GM18520 (cell line): ENCODE measurements at regions not wholly inside any gene's neighbourhood (a gene's known extent, or its start where the extent isn't known, plus 50 kb on each side); places are given as distances from the start of the nearest gene placed in this dataset.

Experiments
- ATAC-seq: cut with Tn5 transposase; IDR thresholded peaks from one replicate; pipeline ENCODE4 v1.9.1; 2021; ENCODE audit not compliant: unreplicated experiment

- no peak for ATAC-seq
Measured at GRCh38 chr2:12194968-12195367, 448.5 kb downstream of the LPIN1 start.

- no peak for ATAC-seq
Measured at GRCh38 chr2:12196495-12196894, 450.1 kb downstream of the LPIN1 start.

DNA sequence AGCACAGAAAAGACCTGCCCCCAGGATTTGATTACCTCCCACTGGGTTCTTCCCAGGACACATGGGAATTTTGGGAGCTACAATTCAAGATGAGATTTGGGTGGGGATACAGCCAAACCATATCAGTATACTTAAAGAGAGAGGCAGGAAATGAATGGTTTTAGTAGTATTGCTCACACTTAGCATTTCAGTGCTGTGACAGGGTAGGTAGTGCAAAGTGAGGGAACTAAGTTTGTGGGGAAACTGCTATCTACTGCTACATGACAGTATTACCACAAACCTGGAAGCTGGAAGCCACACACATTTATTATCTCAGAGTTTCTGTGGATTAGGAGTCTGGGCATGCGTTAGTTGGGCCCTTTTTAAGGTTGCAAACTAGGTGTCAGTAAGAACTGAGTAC, 450.7 kb downstream of the LPIN1 start:
- no peak for ATAC-seq

DNA sequence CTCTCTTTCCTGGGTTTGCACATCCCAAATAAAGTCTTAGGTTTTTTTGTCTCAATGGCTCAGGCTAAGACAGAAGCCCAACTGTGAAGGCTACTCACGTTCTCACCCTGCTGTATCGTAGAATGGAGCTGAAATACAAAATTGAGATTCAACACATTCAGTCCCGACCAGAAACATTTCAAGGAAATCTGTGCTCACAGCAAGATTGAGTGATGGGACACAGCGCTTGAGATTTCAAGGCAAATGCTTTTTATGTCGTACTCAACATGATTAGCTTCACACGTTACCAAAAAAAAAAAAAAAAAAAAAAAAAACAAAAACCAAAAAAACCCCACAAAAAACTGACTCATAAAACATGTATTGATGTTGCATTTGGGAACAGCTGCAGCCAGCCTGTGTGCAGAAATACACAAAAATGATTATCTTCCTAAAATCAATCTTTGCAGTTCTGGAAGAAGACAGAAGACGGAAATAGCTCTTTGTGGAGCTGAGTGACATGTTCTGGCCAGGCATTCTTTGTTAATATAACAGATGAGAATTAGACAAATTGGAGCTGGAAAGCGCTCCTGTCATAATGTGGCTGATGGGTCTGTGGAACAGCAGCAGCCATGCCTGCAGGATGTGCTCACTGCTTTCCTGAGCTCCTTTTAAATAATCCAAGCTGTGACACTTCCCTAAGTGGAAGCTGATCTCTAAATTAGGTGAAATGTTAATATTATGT, 453.2 kb downstream of the LPIN1 start:
- ATAC-seq: no peak

DNA sequence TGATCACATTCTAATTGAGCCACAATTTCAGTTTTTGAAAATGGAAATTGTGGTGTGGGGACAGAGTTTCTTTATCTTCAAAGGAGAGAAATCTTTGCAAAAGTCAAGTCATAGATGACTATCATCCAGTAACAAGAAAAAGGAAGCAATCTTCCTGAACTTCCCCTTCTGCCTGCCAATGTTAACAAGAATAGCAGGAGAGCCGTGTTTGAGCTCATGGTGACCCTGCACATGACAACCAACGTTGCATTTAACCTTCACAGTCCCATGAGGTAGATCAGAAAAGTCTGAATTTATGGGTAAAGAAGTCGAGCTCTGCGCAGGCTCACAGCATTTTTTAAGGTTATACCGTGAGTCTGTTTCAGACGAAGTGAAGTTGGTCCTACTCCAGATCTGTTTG, 454.9 kb downstream of the LPIN1 start:
- no peak for ATAC-seq

DNA sequence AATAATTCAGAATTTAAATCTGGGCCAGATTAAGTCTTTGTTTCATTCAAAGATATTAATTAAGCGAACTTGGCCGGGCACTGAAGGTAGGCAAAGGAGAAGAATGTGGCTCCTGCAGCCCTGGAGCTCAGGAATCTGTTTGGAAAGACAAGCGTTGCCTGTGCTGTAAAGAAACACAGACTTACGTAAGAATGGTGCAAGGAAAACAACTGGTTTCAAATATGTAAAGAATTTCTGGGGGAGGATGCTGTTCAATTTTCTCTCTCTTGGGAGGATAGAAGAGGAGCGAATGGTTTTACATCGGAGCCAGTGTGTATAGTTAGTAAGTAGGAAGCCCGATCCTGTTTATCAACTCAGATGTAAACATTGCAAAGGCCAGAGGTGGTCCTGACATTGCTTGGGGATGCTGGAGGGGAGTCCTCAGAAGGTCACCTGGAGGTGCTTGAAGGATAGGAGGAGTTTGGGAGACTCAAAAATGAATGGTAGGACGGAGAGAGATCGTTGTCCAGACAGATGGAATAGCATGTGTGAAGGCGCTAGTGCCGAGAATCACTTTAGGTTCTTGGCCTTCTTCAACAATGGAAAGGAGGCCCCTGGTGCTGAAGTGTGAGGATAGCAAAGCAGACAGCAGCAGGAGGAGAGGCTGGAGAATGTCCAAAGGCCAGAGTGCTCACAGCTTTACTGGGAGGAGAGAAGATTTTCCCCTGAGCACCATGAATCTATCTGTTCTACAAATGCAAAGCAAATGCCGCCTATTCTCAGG, 456.1 kb downstream of the LPIN1 start:
- no peak for ATAC-seq

GRCh38 chr2:12203528-12203927, 457.1 kb downstream of the LPIN1 start:
- no peak for ATAC-seq

DNA sequence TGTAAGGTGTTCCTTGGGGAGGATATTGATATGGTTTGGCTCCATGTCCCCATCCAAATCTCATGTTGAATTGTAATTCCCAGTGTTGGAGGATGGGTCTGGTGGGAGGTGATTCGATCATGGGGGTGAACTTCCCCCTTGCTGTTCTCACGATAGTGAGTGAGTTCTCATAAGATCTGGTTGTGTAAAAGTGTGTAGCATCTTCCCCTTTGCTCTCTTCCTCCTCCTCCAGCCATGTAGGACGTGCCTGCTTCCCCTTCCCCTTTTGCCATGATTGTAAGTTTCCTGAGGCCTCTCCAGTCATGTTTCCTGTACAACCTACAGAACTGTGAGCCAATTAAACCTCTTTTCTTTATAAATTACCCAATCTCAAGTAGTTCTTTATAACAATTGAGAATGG, 458.7 kb downstream of the LPIN1 start:
- no peak for ATAC-seq

DNA sequence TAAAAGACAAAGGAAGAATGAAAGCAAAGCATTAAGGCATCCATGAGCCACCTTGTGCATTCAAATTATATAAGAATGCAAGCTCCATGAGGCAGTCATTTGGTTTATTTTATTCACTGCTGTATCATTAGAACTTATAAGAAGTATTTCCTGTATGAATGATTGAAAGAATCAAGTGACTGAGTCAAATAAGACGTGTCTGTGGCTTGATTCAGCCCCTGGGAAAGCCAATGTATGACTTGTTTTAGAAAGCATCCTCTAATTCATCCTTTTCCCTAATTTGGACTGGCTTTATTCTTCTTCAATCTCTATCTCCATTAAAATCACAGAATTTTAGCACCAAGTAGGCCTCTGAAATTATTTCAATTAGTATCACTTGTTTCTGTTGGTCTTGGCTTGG, 461.1 kb downstream of the LPIN1 start:
- no peak for ATAC-seq

GRCh38 chr2:12210016-12210933, 463.8 kb downstream of the LPIN1 start:
- no peak for ATAC-seq

GRCh38 chr2:12211326-12212175, 465.1 kb downstream of the LPIN1 start:
- no peak for ATAC-seq

- no peak for ATAC-seq
Measured at GRCh38 chr2:12212841-12213597, 466.6 kb downstream of the LPIN1 start.

DNA sequence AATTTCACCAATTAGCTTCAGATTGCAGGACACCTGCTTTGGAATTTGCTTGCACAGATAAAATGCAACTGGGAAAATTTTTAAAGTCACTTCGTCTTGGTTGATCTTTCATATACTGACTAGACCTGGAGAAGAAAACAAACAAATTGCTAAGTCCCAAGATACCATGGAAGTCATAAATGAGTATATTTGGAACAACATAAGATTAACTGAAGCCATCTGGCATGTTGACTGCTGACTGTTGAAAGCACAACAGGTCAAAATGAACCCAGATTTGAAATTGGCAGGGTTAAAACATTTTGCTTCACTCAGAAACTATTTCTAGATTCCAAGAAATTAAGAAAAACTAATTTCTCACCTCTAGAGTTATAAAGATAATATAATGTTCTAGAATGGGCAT, 470.7 kb downstream of the LPIN1 start:
- ATAC-seq: no peak

GRCh38 chr2:12219761-12220160, 473.3 kb downstream of the LPIN1 start:
- ATAC-seq: no peak

- no peak for ATAC-seq
Measured at GRCh38 chr2:12221584-12221983, 475.2 kb downstream of the LPIN1 start.

DNA sequence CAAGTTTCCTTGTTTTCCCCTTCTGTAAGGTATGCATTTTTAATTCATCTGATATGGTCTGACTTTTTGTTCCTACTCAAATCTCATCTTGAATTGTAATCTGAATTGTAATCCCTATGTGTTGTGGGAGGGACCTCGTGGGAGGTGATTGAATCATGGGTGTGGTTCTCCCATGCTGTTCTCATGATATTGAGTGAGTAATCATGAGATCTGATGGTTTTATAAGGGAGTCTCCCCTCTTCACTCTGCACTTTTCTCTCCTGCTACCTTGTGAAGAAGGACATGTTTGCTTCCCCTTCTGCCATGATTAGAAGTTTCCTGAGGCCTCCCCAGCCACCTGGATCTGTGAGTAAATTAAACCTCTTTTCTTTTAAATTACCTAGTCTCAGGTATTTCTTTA, 476.1 kb downstream of the LPIN1 start:
- ATAC-seq: no peak

DNA sequence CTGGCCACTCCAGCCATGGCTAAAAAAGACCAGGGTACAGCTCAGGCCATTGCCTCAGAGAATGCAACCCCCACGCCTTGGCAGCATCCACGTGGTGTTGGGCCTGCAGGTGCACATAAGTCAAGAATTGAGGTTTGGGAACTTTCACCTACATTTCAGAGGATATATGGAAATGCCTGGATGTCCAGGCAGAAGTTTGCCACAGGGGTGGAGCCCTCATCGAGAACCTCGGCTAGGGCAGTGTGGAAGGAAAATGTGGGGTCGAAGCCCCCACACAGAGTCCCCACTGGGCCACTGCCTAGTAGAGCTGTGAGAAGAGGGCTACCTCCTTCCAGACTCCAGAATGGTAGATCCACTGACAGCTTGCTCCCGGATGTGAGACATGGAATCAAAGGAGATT, 477.3 kb downstream of the LPIN1 start:
- ATAC-seq: no peak

- ATAC-seq: no peak
Measured at GRCh38 chr2:12226653-12227052, 480.2 kb downstream of the LPIN1 start.

- ATAC-seq: no peak
Measured at GRCh38 chr2:12227941-12228608, 481.6 kb downstream of the LPIN1 start.
